Keratinocyte (primary cell): ENCODE measurements at regions not wholly inside any gene's neighbourhood (a gene's known extent, or its start where the extent isn't known, plus 50 kb on each side); places are given as distances from the start of the nearest gene placed in this dataset.

Experiments used
- DNase-seq: peaks from one replicate; pipeline ENCODE4 v3.0.0-alpha.2; 2011; ENCODE audit warnings: low read depth, missing footprints, low spot score
- FAIRE-seq: peaks from 2 replicates; lab custom pipeline; 2011; peaks lifted over from hg19 to GRCh38; lab: Jason Lieb, UNC
- H2AFZ ChIP-seq: 2 replicates; pipeline ENCODE4 v1.6.0; 2012; ENCODE audit warnings: low read length, control low read depth, inconsistent platforms; ENCODE audit not compliant: control insufficient read depth
- H3K27ac ChIP-seq: 2 replicates; pipeline ENCODE4 v1.5.1; 2011; ENCODE audit warnings: low read length; ENCODE audit not compliant: control insufficient read depth, insufficient read depth
- H3K27me3 ChIP-seq: 3 replicates; pipeline ENCODE4 v1.6.0; 2011; ENCODE audit warnings: low read length; ENCODE audit not compliant: control insufficient read depth, insufficient read depth; ENCODE audit errors: extremely low read depth
- H3K36me3 ChIP-seq, 2 experiments: 2 replicates in 1 of 2; 3 replicates in 1 of 2; pipeline ENCODE4 v1.5.1; 2011; ENCODE audit warnings: low read length in 2 of 2, mild to moderate bottlenecking in 1 of 2; ENCODE audit not compliant: control insufficient read depth in 2 of 2, insufficient read depth in 2 of 2; ENCODE audit errors: extremely low read depth in 1 of 2
- H3K4me1 ChIP-seq: 3 replicates; pipeline ENCODE4 v1.5.1; 2011; ENCODE audit warnings: low read length; ENCODE audit not compliant: control insufficient read depth, insufficient read depth; ENCODE audit errors: extremely low read depth
- H3K4me2 ChIP-seq: 3 replicates; pipeline ENCODE4 v1.6.0; 2011; ENCODE audit warnings: low read depth, low read length; ENCODE audit not compliant: control insufficient read depth, insufficient read depth; ENCODE audit errors: extremely low read depth
- H3K4me3 ChIP-seq, 3 experiments: fragments of 200-600 bp in 1 of 3; sonication (generic) in 1 of 3; 2 replicates in 2 of 3; 3 replicates in 1 of 3; pipeline ENCODE4 v1.5.1; 2011 to 2016; ENCODE audit warnings: low read length in 3 of 3, mild to moderate bottlenecking in 3 of 3, control low read depth in 2 of 3, inconsistent platforms in 1 of 3, low read depth in 1 of 3, mixed read lengths in 1 of 3, mixed run types in 1 of 3, moderate library complexity in 1 of 3; ENCODE audit not compliant: control insufficient read depth in 2 of 3, insufficient read depth in 2 of 3; ENCODE audit errors: extremely low read depth in 1 of 3
- H3K79me2 ChIP-seq: 2 replicates; pipeline ENCODE4 v1.6.0; 2012; ENCODE audit warnings: low read length; ENCODE audit not compliant: control insufficient read depth, insufficient read depth
- H3K9ac ChIP-seq: 3 replicates; pipeline ENCODE4 v1.6.0; 2011; ENCODE audit warnings: low read length; ENCODE audit not compliant: control insufficient read depth, insufficient read depth; ENCODE audit errors: extremely low read depth
- H3K9me1 ChIP-seq: 3 replicates; pipeline ENCODE4 v1.6.0; 2011; ENCODE audit warnings: low read length; ENCODE audit not compliant: control insufficient read depth, insufficient read depth; ENCODE audit errors: extremely low read depth
- H3K9me3 ChIP-seq: 2 replicates; pipeline ENCODE4 v1.5.1; 2012; ENCODE audit warnings: low read depth, low read length; ENCODE audit not compliant: control insufficient read depth
- H4K20me1 ChIP-seq: 3 replicates; pipeline ENCODE4 v1.6.0; 2011; ENCODE audit warnings: low read length; ENCODE audit not compliant: control insufficient read depth, insufficient read depth; ENCODE audit errors: extremely low read depth
- EZH2 ChIP-seq: IDR thresholded peaks from one replicate; pipeline ENCODE4 v1.6.1; 2012; ENCODE audit warnings: inconsistent platforms, mild to moderate bottlenecking, low read length, moderate library complexity
- dilution Hi-C: fragments of 300-500 bp; cut with MboI; formaldehyde crosslinking; loops from one replicate; pipeline ENCODE4 v1.7.0; 2020; ENCODE audit warnings: low sequenced_read_pairs; ENCODE audit not compliant: extremely low pct_ligation_motif_present
- TF ChIP-seq, protein P1 (sequence below), 3 experiments: IDR thresholded peaks in 1 of 3; conservative IDR thresholded peaks in 1 of 3; optimal IDR thresholded peaks in 1 of 3; 2 replicates in 2 of 3; 3 replicates in 1 of 3; pipeline versions ENCODE3 to v1.5.1; 2011; ENCODE audit warnings: low read length in 3 of 3, mild to moderate bottlenecking in 3 of 3, moderate library complexity in 2 of 3, control low read depth in 1 of 3, inconsistent platforms in 1 of 3; ENCODE audit not compliant: insufficient read depth in 2 of 3; ENCODE audit errors: extremely low read depth in 1 of 3

DNA sequence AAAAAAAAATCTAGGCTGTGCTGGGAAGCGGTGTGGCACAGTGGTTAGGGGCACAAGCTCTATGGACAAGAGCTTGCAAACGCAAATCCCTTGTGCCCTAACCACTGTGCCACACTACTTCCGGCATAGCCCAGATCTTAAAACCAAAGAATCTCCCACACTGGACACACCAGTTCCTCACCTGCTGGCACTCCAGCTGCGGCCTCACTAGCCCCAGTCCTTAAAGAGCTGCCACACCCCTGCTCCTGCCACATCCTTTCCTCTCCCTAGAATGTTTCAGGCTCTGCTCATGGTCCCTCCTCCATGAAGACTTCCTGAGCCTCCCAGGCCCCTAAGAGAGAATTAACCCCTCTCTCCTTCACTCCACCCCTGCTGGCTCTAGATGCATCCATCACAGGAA is 71.8 kb upstream of the SRSF6 start:
- dilution Hi-C loops = no loop called here
- no peaks in the 10 kb centered on the region for H3K9me3 ChIP-seq
- DNase-seq (no peak), FAIRE-seq (no peak)
- H3K9me1 ChIP-seq = no peaks in the 10 kb centered on the region
- TF ChIP-seq, protein P1, sequence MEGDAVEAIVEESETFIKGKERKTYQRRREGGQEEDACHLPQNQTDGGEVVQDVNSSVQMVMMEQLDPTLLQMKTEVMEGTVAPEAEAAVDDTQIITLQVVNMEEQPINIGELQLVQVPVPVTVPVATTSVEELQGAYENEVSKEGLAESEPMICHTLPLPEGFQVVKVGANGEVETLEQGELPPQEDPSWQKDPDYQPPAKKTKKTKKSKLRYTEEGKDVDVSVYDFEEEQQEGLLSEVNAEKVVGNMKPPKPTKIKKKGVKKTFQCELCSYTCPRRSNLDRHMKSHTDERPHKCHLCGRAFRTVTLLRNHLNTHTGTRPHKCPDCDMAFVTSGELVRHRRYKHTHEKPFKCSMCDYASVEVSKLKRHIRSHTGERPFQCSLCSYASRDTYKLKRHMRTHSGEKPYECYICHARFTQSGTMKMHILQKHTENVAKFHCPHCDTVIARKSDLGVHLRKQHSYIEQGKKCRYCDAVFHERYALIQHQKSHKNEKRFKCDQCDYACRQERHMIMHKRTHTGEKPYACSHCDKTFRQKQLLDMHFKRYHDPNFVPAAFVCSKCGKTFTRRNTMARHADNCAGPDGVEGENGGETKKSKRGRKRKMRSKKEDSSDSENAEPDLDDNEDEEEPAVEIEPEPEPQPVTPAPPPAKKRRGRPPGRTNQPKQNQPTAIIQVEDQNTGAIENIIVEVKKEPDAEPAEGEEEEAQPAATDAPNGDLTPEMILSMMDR (optimal IDR thresholded peaks at IDR 0.05 in 1 of 3, IDR thresholded peaks at IDR 0.05 in 1 of 3, conservative IDR thresholded peaks at IDR 0.05 in 1 of 3; ENCODE audit: extremely low read depth in 1 of 3, insufficient read depth in 2 of 3, low read length in 3 of 3) = no peak
- TF ChIP-seq EZH2 = no peak
- H3K4me2 ChIP-seq = no peak overlapping the region
- no peaks in the 10 kb centered on the region for H3K36me3 ChIP-seq
- no peaks in the 10 kb centered on the region for H3K27me3 ChIP-seq
- no peaks in the 10 kb centered on the region for H3K79me2 ChIP-seq
- no peak overlapping the region for H3K4me3 ChIP-seq
- H3K9ac ChIP-seq = no peak overlapping the region
- H3K4me1 ChIP-seq = no peaks in the 10 kb centered on the region
- H2AFZ ChIP-seq = no peak overlapping the region
- no peaks in the 10 kb centered on the region for H4K20me1 ChIP-seq
- H3K27ac ChIP-seq = no peak overlapping the region

DNA sequence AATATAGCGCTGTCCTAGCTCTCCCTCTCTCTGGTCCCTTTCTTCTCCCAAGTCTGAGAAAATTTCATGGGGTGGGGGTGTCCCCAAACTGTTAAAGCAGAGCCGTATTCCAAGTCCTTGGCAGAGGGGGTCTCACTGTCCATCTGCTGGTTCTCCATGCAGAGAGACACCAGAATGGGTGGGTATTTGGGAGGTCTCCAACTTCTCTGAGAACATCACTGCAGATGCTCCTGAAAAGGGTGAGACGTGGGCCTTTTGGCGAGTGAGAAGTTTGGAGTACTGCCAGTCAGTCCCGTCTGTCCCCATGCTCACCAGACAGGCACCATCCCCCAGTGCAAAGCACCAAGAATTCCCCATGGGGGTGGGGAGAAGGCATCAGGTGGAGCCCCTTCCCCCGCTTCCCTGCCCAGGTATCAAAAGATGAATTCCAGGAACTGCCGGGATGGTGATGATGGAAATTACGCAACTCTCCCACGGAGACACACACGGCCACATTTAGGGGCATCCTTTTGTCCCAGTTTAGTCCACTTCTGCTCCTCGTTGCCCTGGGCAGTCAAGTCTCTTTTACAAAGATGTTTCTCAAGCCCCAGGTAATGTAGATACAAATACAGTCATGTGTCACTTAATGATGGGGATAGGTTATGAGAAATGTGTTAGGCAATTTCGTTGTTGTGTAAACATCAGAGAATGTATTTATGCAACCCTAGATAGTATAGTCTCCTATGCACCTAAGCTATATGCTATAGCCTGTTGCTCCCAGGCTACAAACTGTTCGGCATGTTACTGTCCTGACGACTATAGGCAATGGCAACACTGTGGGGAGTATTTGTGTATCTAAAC is 73.4 kb upstream of the SRSF6 start:
- Histone ChIP-seq H3K27me3 (no peaks in the 10 kb centered on the region), H3K36me3 (no peaks in the 10 kb centered on the region), H2AFZ (no peak overlapping the region), H4K20me1 (no peaks in the 10 kb centered on the region), H3K79me2 (no peaks in the 10 kb centered on the region), H3K9me3 (no peaks in the 10 kb centered on the region), H3K27ac (no peak overlapping the region), H3K9me1 (no peaks in the 10 kb centered on the region), H3K4me3 (no peak overlapping the region), H3K9ac (no peak overlapping the region), H3K4me1 (no peaks in the 10 kb centered on the region), H3K4me2 (no peak overlapping the region)
- FAIRE-seq (no peak), DNase-seq (no peak)
- TF ChIP-seq EZH2 = no peak
- TF ChIP-seq, protein P1 (optimal IDR thresholded peaks at IDR 0.05 in 1 of 3, IDR thresholded peaks at IDR 0.05 in 1 of 3, conservative IDR thresholded peaks at IDR 0.05 in 1 of 3; ENCODE audit: extremely low read depth in 1 of 3, insufficient read depth in 2 of 3, low read length in 3 of 3) = no peak
- dilution Hi-C loops = no loop called here
